ENCODE measurements at regions not wholly inside any gene's neighbourhood (a gene's known extent, or its start where the extent isn't known, plus 50 kb on each side); places are given as distances from the start of the nearest gene placed in this dataset.

DNA sequence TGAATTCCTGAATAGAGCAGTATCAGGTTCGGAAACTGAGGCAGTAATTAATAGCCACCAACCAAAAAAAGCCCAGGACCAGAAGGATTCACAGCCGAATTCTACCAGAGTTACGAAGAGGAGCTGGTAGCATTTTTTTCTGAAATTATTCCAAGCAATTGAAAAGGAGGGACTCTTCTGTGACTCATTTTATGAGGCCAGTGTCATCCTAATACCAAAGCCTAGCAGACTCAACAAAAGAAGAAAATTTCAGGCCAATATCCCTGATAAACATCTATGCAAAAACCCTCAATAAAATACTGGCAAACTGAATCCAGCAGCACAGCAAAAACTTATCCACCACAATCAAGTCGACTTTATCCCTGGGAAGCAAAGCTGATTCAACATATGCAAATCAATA is 202.3 kb upstream of the SLC16A7 start:
- Histone ChIP-seq H3K4me1 (ENCODE audit: control insufficient read depth, insufficient read depth, low read length) (no peaks in the 10 kb centered on the region), H3K9me3 (ENCODE audit: control insufficient read depth, insufficient read depth, low read depth, low read length) (no peaks in the 10 kb centered on the region), H3K4me3 (ENCODE audit: low read depth, low read length) (no peak overlapping the region), H3K36me3 (ENCODE audit: control insufficient read depth in 2 of 2, insufficient read depth in 1 of 2, low read length in 2 of 2) (no peaks in the 10 kb centered on the region), H3K27ac (ENCODE audit: extremely low read depth, low read depth, low read length) (no peak overlapping the region)
- POLR2A ChIA-PET, result no interaction called here
- TF ChIP-seq, protein P1, sequence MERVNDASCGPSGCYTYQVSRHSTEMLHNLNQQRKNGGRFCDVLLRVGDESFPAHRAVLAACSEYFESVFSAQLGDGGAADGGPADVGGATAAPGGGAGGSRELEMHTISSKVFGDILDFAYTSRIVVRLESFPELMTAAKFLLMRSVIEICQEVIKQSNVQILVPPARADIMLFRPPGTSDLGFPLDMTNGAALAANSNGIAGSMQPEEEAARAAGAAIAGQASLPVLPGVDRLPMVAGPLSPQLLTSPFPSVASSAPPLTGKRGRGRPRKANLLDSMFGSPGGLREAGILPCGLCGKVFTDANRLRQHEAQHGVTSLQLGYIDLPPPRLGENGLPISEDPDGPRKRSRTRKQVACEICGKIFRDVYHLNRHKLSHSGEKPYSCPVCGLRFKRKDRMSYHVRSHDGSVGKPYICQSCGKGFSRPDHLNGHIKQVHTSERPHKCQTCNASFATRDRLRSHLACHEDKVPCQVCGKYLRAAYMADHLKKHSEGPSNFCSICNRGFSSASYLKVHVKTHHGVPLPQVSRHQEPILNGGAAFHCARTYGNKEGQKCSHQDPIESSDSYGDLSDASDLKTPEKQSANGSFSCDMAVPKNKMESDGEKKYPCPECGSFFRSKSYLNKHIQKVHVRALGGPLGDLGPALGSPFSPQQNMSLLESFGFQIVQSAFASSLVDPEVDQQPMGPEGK (tag by site-specific recombination; IDR thresholded peaks at IDR 0.05), result no peak
- TF ChIP-seq ZNF19 (tag by site-specific recombination; IDR thresholded peaks at IDR 0.05; ENCODE audit: low read depth), result no peak
- TF ChIP-seq ZNF670 (tag by site-specific recombination; IDR thresholded peaks at IDR 0.05; ENCODE audit: low read depth), result no peak
- CTCF ChIA-PET, result interaction anchor here (0.7 to 1.0 kb wide), 2 partner anchors 21 to 461 kb away, joined by 3 read pairs; no protein-coding TSS in a partner anchor

DNA sequence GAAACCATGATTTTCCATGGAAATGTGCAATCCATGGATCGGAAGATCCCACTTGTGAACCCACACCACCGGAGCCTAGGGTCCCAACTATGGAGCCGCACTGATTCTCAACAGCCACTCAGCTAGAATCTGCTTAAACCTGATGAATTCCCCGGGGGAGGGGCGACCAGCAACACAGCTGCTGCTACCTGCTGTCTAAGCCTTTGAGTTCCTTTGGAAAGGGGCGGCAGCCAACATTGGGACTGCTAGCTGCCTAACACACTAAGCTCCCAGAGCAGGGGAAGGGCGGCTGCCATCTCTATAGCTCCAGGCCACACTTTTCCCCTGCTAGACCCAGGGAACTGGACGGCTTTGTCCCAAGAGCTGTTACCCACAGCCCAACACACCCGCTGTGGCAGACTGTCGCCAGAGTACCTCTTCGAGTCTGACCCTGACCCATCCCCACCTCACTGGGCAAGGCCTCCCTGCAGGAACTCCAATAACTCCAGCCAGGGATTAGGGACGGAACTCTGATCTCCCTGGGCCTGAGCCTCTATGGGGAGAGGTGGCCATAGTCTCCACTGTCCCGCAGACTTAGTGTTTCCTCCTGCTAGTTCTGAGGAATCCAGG is 205.8 kb upstream of the SLC16A7 start:
- H3K4me3 ChIP-seq (ENCODE audit: low read depth, low read length), result no peak overlapping the region
- CTCF ChIA-PET, result no interaction called here
- TF ChIP-seq KLF1 (tag by site-specific recombination; IDR thresholded peaks at IDR 0.05) (no peak), ZNF433 (tag by site-specific recombination; IDR thresholded peaks at IDR 0.05; ENCODE audit: low read depth) (no peak), ZNF658 (tag by site-specific recombination; IDR thresholded peaks at IDR 0.05) (no peak), ZSCAN30 (tag by site-specific recombination; IDR thresholded peaks at IDR 0.05) (no peak), ZNF138 (tag by site-specific recombination; IDR thresholded peaks at IDR 0.05; ENCODE audit: borderline replicate concordance) (no peak), ZNF114 (tag by site-specific recombination; IDR thresholded peaks at IDR 0.05) (no peak), ZNF366 (tag by site-specific recombination; conservative IDR thresholded peaks at IDR 0.05) (no peak), ZNF169 (tag by site-specific recombination; IDR thresholded peaks at IDR 0.05) (no peak)
- TF ChIP-seq, protein P2, sequence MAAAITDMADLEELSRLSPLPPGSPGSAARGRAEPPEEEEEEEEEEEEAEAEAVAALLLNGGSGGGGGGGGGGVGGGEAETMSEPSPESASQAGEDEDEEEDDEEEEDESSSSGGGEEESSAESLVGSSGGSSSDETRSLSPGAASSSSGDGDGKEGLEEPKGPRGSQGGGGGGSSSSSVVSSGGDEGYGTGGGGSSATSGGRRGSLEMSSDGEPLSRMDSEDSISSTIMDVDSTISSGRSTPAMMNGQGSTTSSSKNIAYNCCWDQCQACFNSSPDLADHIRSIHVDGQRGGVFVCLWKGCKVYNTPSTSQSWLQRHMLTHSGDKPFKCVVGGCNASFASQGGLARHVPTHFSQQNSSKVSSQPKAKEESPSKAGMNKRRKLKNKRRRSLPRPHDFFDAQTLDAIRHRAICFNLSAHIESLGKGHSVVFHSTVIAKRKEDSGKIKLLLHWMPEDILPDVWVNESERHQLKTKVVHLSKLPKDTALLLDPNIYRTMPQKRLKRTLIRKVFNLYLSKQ (tag by site-specific recombination; IDR thresholded peaks at IDR 0.05; ENCODE audit: borderline replicate concordance), result no peak
- TF ChIP-seq, protein P3, sequence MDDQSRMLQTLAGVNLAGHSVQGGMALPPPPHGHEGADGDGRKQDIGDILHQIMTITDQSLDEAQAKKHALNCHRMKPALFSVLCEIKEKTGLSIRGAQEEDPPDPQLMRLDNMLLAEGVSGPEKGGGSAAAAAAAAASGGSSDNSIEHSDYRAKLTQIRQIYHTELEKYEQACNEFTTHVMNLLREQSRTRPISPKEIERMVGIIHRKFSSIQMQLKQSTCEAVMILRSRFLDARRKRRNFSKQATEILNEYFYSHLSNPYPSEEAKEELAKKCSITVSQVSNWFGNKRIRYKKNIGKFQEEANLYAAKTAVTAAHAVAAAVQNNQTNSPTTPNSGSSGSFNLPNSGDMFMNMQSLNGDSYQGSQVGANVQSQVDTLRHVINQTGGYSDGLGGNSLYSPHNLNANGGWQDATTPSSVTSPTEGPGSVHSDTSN (CRISPR knock-in tag; IDR thresholded peaks at IDR 0.05), result no peak
- TF ChIP-seq, protein P4, sequence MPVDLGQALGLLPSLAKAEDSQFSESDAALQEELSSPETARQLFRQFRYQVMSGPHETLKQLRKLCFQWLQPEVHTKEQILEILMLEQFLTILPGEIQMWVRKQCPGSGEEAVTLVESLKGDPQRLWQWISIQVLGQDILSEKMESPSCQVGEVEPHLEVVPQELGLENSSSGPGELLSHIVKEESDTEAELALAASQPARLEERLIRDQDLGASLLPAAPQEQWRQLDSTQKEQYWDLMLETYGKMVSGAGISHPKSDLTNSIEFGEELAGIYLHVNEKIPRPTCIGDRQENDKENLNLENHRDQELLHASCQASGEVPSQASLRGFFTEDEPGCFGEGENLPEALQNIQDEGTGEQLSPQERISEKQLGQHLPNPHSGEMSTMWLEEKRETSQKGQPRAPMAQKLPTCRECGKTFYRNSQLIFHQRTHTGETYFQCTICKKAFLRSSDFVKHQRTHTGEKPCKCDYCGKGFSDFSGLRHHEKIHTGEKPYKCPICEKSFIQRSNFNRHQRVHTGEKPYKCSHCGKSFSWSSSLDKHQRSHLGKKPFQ (tag by site-specific recombination; IDR thresholded peaks at IDR 0.05), result no peak
- TF ChIP-seq, protein P5, sequence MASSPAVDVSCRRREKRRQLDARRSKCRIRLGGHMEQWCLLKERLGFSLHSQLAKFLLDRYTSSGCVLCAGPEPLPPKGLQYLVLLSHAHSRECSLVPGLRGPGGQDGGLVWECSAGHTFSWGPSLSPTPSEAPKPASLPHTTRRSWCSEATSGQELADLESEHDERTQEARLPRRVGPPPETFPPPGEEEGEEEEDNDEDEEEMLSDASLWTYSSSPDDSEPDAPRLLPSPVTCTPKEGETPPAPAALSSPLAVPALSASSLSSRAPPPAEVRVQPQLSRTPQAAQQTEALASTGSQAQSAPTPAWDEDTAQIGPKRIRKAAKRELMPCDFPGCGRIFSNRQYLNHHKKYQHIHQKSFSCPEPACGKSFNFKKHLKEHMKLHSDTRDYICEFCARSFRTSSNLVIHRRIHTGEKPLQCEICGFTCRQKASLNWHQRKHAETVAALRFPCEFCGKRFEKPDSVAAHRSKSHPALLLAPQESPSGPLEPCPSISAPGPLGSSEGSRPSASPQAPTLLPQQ (tag by site-specific recombination; IDR thresholded peaks at IDR 0.05), result no peak
- TF ChIP-seq, protein P6, sequence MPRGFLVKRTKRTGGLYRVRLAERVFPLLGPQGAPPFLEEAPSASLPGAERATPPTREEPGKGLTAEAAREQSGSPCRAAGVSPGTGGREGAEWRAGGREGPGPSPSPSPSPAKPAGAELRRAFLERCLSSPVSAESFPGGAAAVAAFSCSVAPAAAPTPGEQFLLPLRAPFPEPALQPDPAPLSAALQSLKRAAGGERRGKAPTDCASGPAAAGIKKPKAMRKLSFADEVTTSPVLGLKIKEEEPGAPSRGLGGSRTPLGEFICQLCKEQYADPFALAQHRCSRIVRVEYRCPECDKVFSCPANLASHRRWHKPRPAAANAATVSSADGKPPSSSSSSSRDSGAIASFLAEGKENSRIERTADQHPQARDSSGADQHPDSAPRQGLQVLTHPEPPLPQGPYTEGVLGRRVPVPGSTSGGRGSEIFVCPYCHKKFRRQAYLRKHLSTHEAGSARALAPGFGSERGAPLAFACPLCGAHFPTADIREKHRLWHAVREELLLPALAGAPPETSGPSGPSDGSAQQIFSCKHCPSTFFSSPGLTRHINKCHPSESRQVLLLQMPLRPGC (tag by site-specific recombination; IDR thresholded peaks at IDR 0.05), result no peak
- H3K36me3 ChIP-seq (ENCODE audit: control insufficient read depth in 2 of 2, insufficient read depth in 1 of 2, low read length in 2 of 2), result no peaks in the 10 kb centered on the region
- H3K4me1 ChIP-seq (ENCODE audit: control insufficient read depth, insufficient read depth, low read length), result no peaks in the 10 kb centered on the region
- H3K9me3 ChIP-seq (ENCODE audit: control insufficient read depth, insufficient read depth, low read depth, low read length), result no peaks in the 10 kb centered on the region
- no peak overlapping the region for H3K27ac ChIP-seq (ENCODE audit: extremely low read depth, low read depth, low read length)
- POLR2A ChIA-PET, result no interaction called here
